ENCODE measurements at regions not wholly inside any gene's neighbourhood (a gene's known extent, or its start where the extent isn't known, plus 50 kb on each side); places are given as distances from the start of the nearest gene placed in this dataset.

DNA sequence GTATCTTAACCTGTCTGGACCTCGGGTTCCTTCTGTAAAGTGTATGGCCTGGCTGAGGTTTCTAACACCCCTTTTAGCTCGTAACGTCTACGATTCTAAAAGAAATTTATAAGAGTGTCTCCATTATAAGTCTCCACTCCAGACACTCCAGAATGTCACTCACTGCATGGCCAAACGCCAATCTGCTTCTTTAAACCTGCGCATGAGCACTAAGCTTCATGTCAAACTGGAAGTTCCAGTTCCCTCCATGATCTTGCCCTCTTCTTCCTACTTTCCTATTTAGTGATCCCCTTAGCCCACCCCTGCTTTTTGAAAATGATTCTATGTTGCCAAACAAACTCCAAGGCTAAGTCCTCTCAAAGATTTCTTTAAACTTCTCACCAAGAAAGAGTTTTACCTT lies 241.4 kb upstream of the NPVF start:
- TF ChIP-seq, protein P1, sequence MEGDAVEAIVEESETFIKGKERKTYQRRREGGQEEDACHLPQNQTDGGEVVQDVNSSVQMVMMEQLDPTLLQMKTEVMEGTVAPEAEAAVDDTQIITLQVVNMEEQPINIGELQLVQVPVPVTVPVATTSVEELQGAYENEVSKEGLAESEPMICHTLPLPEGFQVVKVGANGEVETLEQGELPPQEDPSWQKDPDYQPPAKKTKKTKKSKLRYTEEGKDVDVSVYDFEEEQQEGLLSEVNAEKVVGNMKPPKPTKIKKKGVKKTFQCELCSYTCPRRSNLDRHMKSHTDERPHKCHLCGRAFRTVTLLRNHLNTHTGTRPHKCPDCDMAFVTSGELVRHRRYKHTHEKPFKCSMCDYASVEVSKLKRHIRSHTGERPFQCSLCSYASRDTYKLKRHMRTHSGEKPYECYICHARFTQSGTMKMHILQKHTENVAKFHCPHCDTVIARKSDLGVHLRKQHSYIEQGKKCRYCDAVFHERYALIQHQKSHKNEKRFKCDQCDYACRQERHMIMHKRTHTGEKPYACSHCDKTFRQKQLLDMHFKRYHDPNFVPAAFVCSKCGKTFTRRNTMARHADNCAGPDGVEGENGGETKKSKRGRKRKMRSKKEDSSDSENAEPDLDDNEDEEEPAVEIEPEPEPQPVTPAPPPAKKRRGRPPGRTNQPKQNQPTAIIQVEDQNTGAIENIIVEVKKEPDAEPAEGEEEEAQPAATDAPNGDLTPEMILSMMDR (IDR thresholded peaks at IDR 0.05), result no peak
- no peak for TF ChIP-seq POLR2A (IDR thresholded peaks at IDR 0.05)
